Activated CD8-positive, alpha-beta memory T cell treated with anti-CD3 and anti-CD28 coated beads, Interleukin-2, amount 50 U/mL, for 24 hours (primary cell): ENCODE measurements at regions not wholly inside any gene's neighbourhood (a gene's known extent, or its start where the extent isn't known, plus 50 kb on each side); places are given as distances from the start of the nearest gene placed in this dataset.
"Not testable (repeated sequence)": the region's sequence is repeated elsewhere in the genome, so short reads cannot be mapped to it uniquely, and the experiment has no call there.

Experiments used
- DNase-seq: peaks from one replicate; pipeline ENCODE4 v3.0.0-alpha.2; 2020; ENCODE audit errors: extremely low read depth

- not testable (repeated sequence) for DNase-seq
These were observed 85.1 kb upstream of the FBXO28 start for GRCh38 chr1:224028802-224029201.

DNA sequence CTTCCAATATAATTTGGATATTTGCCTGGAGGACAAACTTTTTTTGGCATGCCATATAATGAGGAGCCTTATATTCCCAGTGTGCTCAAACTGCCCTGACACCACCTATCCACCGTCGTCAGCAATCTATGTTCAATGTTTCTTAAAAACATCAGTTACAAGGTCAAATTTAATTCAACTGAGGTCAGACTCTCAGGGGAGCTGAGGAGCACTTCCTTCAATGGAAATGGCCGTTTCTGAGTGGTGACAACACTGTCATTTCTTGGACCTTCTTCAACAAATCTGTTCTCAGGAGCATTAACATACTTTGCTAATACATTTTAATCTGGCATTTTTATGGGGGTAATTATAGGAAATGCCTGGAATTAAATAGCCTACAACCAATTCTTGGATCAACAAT, 90.8 kb upstream of the FBXO28 start:
- not testable (repeated sequence) for DNase-seq

GRCh38 chr1:224022249-224022970, 91.5 kb upstream of the FBXO28 start:
- not testable (repeated sequence) for DNase-seq

DNA sequence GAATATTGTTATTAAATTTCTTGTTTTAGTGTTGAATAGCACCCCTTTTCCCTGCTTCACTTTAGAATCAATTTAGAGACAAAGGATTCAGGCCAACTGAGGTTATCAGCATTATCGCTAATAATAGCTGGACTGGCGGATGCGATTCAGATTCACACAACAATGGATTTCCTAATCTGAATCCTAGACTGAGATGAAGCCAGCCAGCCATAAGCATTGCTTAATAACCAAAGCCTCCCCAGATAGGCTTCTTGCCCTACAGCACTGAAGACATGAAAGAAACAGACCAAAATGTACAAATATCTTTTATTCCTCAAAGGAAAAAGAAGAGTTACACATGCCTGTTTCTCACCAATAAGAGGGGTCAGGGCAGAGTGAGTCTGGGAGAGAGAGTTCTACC, 94.0 kb upstream of the FBXO28 start:
- DNase-seq, result not testable (repeated sequence)

DNA sequence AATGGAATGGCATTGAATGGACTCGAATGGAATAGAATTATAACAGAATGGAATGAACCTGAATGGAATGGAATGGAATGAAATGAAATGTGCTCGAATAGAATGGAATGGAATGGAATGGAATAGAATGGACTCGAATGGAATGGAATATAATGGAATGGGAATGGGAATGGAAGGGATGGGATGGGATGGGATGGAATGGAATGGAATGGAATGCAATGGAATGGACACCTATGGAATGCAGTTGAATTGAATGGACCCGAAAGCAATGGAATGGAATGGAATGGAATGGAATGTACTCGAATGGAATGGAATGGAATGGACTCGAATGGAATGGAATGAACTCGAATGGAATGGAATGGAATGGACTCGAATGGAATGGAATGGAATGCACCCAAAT, 98.1 kb upstream of the FBXO28 start:
- DNase-seq, result not testable (repeated sequence)

- DNase-seq, result no peak
These were observed 99.6 kb upstream of the FBXO28 start for GRCh38 chr1:224014330-224014649.

DNA sequence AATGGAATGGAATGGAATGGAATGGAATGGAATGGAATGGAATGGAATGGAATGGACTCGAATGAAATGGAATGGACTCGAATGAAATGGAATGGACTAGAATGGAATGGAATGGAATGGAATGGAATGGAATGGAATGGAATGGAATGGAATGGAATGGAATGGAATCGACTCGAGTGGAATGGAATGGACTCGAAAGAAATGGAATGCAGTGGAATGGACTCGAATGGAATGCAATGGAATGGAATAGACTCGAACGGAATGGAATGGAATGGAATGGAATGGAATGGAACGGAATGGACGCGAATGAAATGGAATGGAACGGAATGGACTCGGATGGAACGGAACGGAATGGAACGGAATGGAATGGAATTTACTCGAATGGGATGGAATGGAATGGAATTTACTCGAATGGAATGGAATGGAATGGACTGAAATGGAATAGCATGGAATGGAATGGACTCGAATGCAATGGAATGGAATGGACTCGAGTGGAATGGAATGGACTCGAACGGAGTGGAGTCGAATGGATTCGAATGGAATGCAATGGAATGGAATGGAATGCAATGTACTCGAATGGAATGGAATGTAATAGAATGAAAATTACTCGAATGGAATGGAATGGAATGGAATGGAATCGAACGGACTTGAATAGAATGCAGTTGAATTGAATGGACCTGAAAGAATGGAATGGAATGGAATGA, 100.1 kb upstream of the FBXO28 start:
- DNase-seq, result not testable (repeated sequence)

DNA sequence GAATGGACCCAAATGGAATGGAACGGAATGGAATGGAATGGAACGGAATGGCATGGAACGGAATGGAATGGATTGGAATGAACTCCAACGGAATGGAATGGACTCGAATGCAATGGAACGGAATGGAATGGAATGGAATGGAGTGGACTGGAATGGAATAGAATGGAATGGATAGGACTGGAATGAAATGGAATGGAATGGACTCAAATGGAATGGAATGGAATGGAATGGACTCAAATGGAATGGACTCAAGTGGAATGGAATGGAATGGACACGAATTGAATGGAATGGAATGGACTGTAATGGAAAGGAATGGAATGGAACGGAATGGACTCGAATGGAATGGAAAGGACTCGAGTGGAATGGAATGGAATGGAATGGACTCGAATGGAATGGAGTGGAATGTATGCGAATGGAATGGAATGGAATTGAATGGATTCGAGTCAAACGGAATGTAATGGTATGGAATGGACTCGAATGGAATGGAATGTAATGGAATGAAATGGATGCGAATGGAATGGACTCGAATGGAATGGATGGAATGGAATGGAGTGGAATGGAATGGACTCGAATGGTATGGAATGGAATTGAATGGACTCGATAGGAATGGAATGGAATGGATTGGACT, 101.0 kb upstream of the FBXO28 start:
- DNase-seq, result not testable (repeated sequence)

DNA sequence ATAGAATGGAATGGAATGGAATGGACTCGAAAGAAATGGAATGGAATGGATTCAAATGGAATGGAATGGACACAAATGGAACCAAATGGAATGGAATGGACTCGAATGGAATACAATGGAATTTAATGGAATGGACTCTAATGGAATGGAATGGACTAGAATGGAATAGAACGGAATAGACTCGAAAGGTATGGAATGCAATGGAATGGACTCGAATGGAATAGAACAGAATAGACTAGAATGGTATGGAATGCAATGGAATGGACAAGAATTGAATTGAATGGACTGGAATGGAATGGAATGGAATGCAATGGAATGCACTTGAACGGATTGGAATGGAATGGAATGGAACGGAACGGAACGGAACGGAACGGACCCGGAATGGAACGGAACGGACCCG, 101.7 kb upstream of the FBXO28 start:
- not testable (repeated sequence) for DNase-seq

- DNase-seq, result not testable (repeated sequence)
These were observed 102.2 kb upstream of the FBXO28 start for GRCh38 chr1:224011751-224012150.

- DNase-seq, result not testable (repeated sequence)
These were observed 102.8 kb upstream of the FBXO28 start for GRCh38 chr1:224011153-224011552.

DNA sequence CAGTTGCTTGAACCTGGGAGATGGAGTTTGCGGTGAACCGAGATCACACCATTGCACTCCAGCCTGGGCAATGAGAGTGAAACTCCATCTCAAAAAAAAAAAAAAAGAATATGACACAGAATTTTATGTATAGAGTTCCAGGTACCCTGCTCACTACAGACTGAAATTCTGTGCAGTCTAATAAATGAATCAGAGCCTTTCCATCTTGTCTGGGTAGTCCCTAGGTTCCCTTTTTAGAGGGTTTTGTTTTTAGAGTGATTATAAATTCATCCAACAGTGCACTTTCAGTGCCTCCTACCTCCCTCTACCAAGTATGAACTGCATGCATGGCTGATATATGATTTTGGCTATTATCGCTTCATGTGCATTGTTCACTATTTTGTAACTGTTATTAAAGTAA, 107.9 kb upstream of the FBXO28 start:
- not testable (repeated sequence) for DNase-seq

DNA sequence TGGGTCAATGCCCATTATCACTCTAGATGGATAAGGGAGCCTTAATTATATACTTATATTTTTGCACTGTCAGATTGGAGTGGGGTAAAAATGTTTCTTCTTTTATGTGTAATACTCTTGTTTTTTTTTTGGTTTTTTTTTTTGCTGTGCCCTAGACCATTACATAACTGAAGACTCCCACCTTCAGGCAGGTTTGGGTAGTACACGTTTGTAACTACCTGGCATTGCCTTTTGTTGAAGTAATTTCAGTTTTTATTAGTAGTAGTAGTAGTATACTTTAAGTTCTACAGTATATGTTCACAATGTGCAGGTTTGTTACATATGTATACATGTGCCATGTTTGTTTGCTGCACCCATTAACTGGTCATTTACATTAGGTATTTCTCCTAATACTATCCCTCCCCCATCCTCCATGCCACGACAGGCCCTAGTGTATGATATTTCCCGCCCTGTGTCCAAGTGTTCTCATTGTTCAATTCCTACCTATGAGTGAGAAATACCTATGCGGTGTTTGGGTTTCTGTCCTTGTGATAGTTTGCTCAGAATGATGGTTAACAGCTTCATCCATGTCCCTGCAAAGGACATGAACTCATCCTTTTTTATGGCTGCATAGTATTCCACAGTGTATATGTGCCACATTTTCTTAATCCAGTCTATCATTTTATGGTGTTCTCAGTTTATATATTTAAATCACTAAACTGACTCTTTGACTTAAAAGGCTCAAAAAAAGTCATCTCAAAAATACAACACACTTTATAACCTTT, 109.2 kb upstream of the FBXO28 start:
- DNase-seq, result not testable (repeated sequence)

DNA sequence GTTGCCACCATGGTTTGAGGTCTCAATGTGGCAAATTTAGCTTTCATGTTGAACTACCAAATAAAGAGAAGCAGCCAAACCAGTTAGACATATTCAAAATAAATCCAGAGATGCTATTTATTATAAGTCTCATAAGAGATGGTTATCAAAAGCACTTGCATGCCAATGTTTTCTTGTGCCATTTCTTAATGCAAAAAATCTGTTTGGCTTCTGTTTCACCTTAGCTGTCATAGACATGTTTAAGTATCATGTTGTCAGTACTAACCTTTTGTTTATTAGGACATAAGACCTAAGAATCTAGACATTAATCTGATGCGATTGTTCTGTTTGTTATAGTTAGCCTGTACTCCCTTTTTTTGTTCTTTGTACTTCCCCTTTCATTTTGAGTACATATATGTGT, 110.0 kb upstream of the FBXO28 start:
- not testable (repeated sequence) for DNase-seq

DNA sequence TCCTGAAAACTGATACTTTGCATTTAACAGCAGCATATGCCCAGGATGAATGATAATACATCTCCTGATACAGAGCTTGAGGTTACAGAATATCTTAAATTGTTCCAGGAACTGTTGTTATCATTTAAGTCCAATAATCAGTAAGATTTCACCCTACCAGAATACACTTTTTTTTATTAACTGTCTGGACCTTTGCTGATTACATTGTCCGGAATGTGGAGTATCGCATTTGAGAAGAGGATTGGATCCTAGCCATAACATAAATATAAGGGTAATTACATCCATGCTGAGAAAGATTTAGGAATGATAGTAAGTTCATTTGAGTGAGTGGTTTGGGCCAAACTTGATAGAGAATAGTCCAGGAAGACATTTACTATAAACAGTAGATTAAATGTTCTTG, 112.2 kb upstream of the FBXO28 start:
- not testable (repeated sequence) for DNase-seq

GRCh38 chr1:223999761-224000160, 114.2 kb upstream of the FBXO28 start:
- not testable (repeated sequence) for DNase-seq

- not testable (repeated sequence) for DNase-seq
These were observed 115.0 kb upstream of the FBXO28 start for GRCh38 chr1:223998676-223999455.

DNA sequence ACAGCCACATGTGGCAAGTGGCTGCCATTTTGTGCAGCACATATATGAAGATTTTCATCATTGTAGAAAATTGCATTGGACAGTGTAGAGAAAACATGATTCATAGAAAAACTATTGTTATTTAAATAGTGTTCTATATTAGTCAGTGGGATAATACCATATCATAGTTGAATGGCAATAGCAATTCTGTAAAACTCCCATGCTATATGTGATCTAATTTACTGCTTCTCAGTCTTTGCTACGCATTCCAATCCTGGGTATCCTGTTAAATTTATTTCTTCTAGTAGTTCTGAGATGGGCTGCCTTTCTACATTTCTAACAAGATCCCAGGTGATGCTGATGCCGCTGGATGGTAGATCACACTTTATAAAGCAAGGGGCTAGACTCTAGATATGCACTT, 117.5 kb upstream of the FBXO28 start:
- DNase-seq, result not testable (repeated sequence)

GRCh38 chr1:223992456-223993246, 121.3 kb upstream of the FBXO28 start:
- DNase-seq, result peak; percentile 100

DNA sequence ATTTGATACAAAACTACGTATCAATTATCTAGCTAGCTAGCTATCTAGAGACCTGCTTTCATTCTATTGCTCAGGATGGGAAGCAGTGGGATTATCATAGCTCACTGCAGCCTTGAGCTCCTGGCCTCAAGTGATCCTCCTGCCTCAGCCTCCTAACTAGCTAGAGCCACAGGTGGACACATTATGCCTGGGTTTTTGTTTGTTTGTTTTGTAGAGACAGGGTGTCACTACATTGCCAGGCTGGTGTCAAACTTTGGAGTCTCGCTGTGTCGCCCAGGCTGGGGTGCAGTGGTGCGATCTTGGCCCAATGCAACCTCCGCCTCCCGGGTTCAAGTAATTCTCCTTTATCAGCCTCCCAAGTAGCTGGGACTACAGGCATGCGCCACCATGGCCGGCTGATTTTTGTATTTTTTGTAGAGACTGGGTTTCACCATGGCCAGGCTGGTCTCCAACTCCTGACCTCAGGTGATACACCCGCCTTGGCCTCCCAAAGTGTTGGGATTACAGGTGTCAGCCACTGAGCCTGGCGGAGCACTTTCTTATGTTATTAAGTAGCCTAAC, 122.5 kb upstream of the FBXO28 start:
- DNase-seq, result not testable (repeated sequence)
